Small intestine (tissue), 7 donors: ENCODE measurements at regions not wholly inside any gene's neighbourhood (a gene's known extent, or its start where the extent isn't known, plus 50 kb on each side); places are given as distances from the start of the nearest gene placed in this dataset.

Experiments
- DNase-seq, 2 donors: peaks; one replicate each; pipeline versions ENCODE4 v3.0.0 to v3.0.0-alpha.2; 2013
- FAIRE-seq: peaks from 2 replicates; lab custom pipeline; 2012; peaks lifted over from hg19 to GRCh38; lab: Jason Lieb, UNC
- H3K27ac ChIP-seq, 3 donors: one replicate each; pipeline ENCODE4 v1.5.1; 2013; ENCODE audit warnings: low read length in 2 of 3, mild to moderate bottlenecking in 2 of 3, control low read depth in 1 of 3, inconsistent platforms in 1 of 3, low read depth in 1 of 3, moderate library complexity in 1 of 3
- H3K27me3 ChIP-seq, 3 donors: one replicate each; pipeline ENCODE4 v1.6.1; 2013; ENCODE audit warnings: low read length in 3 of 3, inconsistent platforms in 1 of 3; ENCODE audit not compliant: control insufficient read depth in 3 of 3, insufficient read depth in 3 of 3
- H3K36me3 ChIP-seq, 3 donors: one replicate each; pipeline ENCODE4 v1.6.1; 2013; ENCODE audit warnings: low read length in 3 of 3, inconsistent platforms in 1 of 3, low read depth in 1 of 3, mild to moderate bottlenecking in 1 of 3, moderate library complexity in 1 of 3; ENCODE audit not compliant: control insufficient read depth in 3 of 3, insufficient read depth in 2 of 3
- H3K4me1 ChIP-seq, 3 donors: one replicate each; pipeline ENCODE4 v1.6.1; 2013; ENCODE audit warnings: low read length in 2 of 3, inconsistent platforms in 1 of 3, low read depth in 1 of 3, mild to moderate bottlenecking in 1 of 3, moderate library complexity in 1 of 3; ENCODE audit not compliant: control insufficient read depth in 3 of 3, insufficient read depth in 2 of 3
- H3K4me3 ChIP-seq, 3 donors: one replicate each; pipeline ENCODE4 v1.5.1; 2013; ENCODE audit warnings: low read length in 3 of 3, control low read depth in 1 of 3, inconsistent platforms in 1 of 3, low read depth in 1 of 3, mild to moderate bottlenecking in 1 of 3, moderate library complexity in 1 of 3
- H3K9me3 ChIP-seq, 2 donors: one replicate each; pipeline ENCODE4 v1.6.1; 2013; ENCODE audit warnings: low read depth in 1 of 2, low read length in 1 of 2; ENCODE audit not compliant: control insufficient read depth in 2 of 2, insufficient read depth in 1 of 2
- WGBS, 3 donors: extraction: QIAGEN DNeasy Blood & Tissue Kit; methylation state at CpG; one replicate each; pipeline ENCODE4 v1.1.7; 2013; 5-methylcytosine and 5-hydroxymethylcytosine counted together
- donor health status: healthy with polysubstance abuse.
- donor health status: control.
- donor health status: control.
- donor health status: Bipolar disorder and iron deficiency.
- donor health status: healthy.

- WGBS, 3 donors = 32 to 65% (median 45%) methylated on average over 5 of the region's 5 CpGs
- FAIRE-seq (no peak), DNase-seq (peak in 1 of 2 donors; percentile 41)
- Histone ChIP-seq H3K27me3 (no peaks in the 10 kb centered on the region), H3K27ac (peak overlapping the region in 2 of 3 donors; percentile 34 to 35), H3K36me3 (no peaks in the 10 kb centered on the region), H3K4me1 (peaks cover 0 to 14% (median under 1%) of the 10 kb centered on the region in 3 donors), H3K4me3 (no peak overlapping the region), H3K9me3 (no peaks in the 10 kb centered on the region)
Measured at GRCh38 chr6:139540276-139540675, 165.8 kb upstream of the CITED2 start.

GRCh38 chr6:139539852-139540251 lies 165.4 kb upstream of the CITED2 start:
- Histone ChIP-seq H3K9me3 (no peaks in the 10 kb centered on the region), H3K4me1 (peaks cover 0 to 15% (median under 1%) of the 10 kb centered on the region in 3 donors), H3K27me3 (no peaks in the 10 kb centered on the region), H3K36me3 (no peaks in the 10 kb centered on the region), H3K27ac (peak overlapping the region in 2 of 3 donors; percentile 17 to 35), H3K4me3 (no peak overlapping the region)
- FAIRE-seq = no peak
- peak in 1 of 2 donors; percentile 27 for DNase-seq
- 66 to 88% (median 71%) methylated on average over 12 of the region's 12 CpGs for WGBS, 3 donors

- Histone ChIP-seq H3K27me3 (no peaks in the 10 kb centered on the region), H3K36me3 (no peaks in the 10 kb centered on the region), H3K27ac (no peak overlapping the region), H3K9me3 (no peaks in the 10 kb centered on the region), H3K4me3 (no peak overlapping the region), H3K4me1 (peaks cover 0 to 29% (median 10%) of the 10 kb centered on the region in 3 donors)
- DNase-seq (no peak), FAIRE-seq (no peak)
- 88 to 96% (median 92%) methylated on average over 7 of the region's 7 CpGs for WGBS, 3 donors
Measured at GRCh38 chr6:139538366-139538765, 163.9 kb upstream of the CITED2 start.

GRCh38 chr6:139536751-139537617 lies 162.5 kb upstream of the CITED2 start:
- FAIRE-seq (no peak), DNase-seq (peak; percentile 69 to 79)
- H3K4me1 ChIP-seq = peaks cover 0 to 35% (median 10%) of the 10 kb centered on the region in 3 donors
- no peaks in the 10 kb centered on the region for H3K27me3 ChIP-seq
- H3K27ac ChIP-seq = peak overlapping the region; percentile 16 to 75 (median 71)
- H3K9me3 ChIP-seq = no peaks in the 10 kb centered on the region
- no peaks in the 10 kb centered on the region for H3K36me3 ChIP-seq
- H3K4me3 ChIP-seq = no peak overlapping the region
- WGBS, 3 donors = 19 to 62% (median 41%) methylated on average over 8 of the region's 8 CpGs

- FAIRE-seq (no peak), DNase-seq (peak in 1 of 2 donors; percentile 44)
- no peaks in the 10 kb centered on the region for H3K36me3 ChIP-seq
- H3K4me3 ChIP-seq = no peak overlapping the region
- peak overlapping the region; percentile 80 to 86 (median 81) for H3K27ac ChIP-seq
- no peaks in the 10 kb centered on the region for H3K27me3 ChIP-seq
- no peaks in the 10 kb centered on the region for H3K9me3 ChIP-seq
- WGBS, 3 donors = 6 to 20% (median 6%) methylated on average over 5 of the region's 5 CpGs
- H3K4me1 ChIP-seq = peaks cover 0 to 35% (median 10%) of the 10 kb centered on the region in 3 donors
Measured at GRCh38 chr6:139534472-139535115, 160.1 kb upstream of the CITED2 start.

- peak; percentile 79 to 91 for DNase-seq
- H3K4me1 ChIP-seq = peaks cover 0 to 35% (median 10%) of the 10 kb centered on the region in 3 donors
- no peaks in the 10 kb centered on the region for H3K36me3 ChIP-seq
- peak overlapping the region; percentile 80 to 86 (median 81) for H3K27ac ChIP-seq
- no peak for FAIRE-seq
- H3K27me3 ChIP-seq = no peaks in the 10 kb centered on the region
- peak overlapping the region in 1 of 3 donors; percentile 14 for H3K4me3 ChIP-seq
- no peaks in the 10 kb centered on the region for H3K9me3 ChIP-seq
- WGBS, 3 donors = 11 to 36% (median 20%) methylated on average over 11 of the region's 11 CpGs
Measured at GRCh38 chr6:139533573-139534471, 159.4 kb upstream of the CITED2 start.

GRCh38 chr6:139533171-139533570 lies 158.7 kb upstream of the CITED2 start:
- peak overlapping the region in 1 of 3 donors; percentile 80 for H3K27ac ChIP-seq
- 75 to 85% (median 82%) methylated on average over 4 of the region's 4 CpGs for WGBS, 3 donors
- FAIRE-seq = no peak
- peak; percentile 69 to 72 for DNase-seq
- H3K4me3 ChIP-seq = no peak overlapping the region
- H3K4me1 ChIP-seq = peaks cover 0 to 35% (median 10%) of the 10 kb centered on the region in 3 donors
- H3K36me3 ChIP-seq = no peaks in the 10 kb centered on the region
- H3K27me3 ChIP-seq = no peaks in the 10 kb centered on the region
- H3K9me3 ChIP-seq = no peaks in the 10 kb centered on the region
